ENCODE measurements at regions not wholly inside any gene's neighbourhood (a gene's known extent, or its start where the extent isn't known, plus 50 kb on each side); places are given as distances from the start of the nearest gene placed in this dataset.
"Not testable (repeated sequence)": the region's sequence is repeated elsewhere in the genome, so short reads cannot be mapped to it uniquely, and the experiment has no call there.

DNA sequence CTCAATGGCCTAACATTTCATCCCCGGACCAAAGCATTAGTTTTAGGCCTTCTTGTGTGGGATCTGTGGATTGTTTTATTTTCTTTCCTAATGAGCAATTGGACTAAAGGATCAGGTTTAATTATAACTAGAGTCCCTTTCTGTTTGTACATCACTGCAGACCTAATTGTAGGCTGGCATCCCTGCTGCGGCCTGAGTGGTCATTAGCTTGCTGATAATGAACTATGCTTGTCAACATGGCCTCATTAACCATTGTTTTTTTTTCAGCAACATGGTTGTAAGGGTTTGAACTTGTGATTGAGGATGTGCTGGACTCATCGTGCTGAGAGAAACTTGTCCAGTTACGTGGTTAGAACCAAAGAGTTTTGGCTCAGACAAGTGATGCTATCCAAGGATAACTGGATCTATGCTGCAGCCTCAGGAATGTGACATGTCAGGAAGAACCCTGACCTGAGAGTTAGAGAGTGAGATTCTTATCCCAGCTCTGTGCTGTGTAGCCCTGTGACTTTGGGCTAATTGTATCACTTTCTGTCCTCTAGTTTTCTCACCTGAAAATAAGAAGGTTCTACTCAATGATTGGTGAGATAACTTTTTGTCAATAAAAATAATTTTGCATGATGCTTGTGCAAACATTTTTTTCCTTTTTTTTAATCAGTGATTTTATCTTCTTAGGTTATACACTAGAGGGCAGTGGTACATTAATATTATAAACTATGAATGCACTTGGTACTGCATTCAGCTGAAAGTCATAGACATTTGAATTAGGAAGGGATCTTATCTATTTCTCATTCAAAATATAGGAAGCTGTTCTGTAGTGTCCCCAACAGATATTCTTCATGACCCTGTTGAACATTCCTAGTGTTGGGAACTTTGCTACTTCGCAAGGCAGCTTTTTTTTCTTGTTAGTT is 140.9 kb downstream of the RNF144B start:
- DNase-seq (ENCODE audit: insufficient read length, low spot score) (no peak), FAIRE-seq (no peak)
- TF ChIP-seq PAX5 (IDR thresholded peaks at IDR 0.05; ENCODE audit: insufficient read depth, low read length, severe bottlenecking) (no peak), POLR2A (IDR thresholded peaks at IDR 0.05; ENCODE audit: low read depth, low read length) (no peak), TAF1 (IDR thresholded peaks at IDR 0.05; ENCODE audit: low read depth, low read length) (no peak), POLR2AphosphoS5 (IDR thresholded peaks at IDR 0.05; ENCODE audit: low read depth, low read length) (no peak), SPI1 (IDR thresholded peaks at IDR 0.05; ENCODE audit: low read depth, low read length) (no peak), POU2F2 (IDR thresholded peaks at IDR 0.05; ENCODE audit: low read depth, low read length) (no peak)

- no peak for FAIRE-seq
- TF ChIP-seq PAX5 (IDR thresholded peaks at IDR 0.05; ENCODE audit: insufficient read depth, low read length, severe bottlenecking), result no peak
- no peak for TF ChIP-seq POU2F2 (IDR thresholded peaks at IDR 0.05; ENCODE audit: low read depth, low read length)
- no peak for TF ChIP-seq POLR2A (IDR thresholded peaks at IDR 0.05; ENCODE audit: low read depth, low read length)
- DNase-seq (ENCODE audit: insufficient read length, low spot score), result no peak
Observed at GRCh38 chr6:18530201-18530600, 143.1 kb downstream of the RNF144B start.

DNA sequence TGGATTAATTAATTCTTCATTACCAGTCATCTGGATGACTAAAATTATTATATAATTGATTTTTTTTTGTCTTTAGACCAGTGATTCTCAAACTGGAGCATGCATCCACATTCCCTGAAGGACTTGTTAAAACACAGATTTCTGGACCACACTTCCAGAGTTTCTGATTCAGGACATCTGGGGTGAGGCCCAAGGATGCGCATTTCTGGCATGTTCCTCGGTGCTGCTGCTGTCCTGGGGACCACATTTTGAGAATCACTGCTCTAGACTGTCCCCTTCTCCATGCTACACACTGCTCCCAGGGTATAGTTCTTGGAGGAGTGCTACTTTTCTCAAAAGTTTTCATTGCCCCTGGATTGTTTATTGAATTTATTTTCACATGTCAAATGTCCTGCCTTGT is 145.0 kb downstream of the RNF144B start:
- DNase-seq (ENCODE audit: insufficient read length, low spot score) (no peak), FAIRE-seq (no peak)
- TF ChIP-seq SPI1 (IDR thresholded peaks at IDR 0.05; ENCODE audit: low read depth, low read length), result no peak

- no peak for DNase-seq (ENCODE audit: insufficient read length, low spot score)
- TF ChIP-seq PAX5 (IDR thresholded peaks at IDR 0.05; ENCODE audit: insufficient read depth, low read length, severe bottlenecking) (no peak), POLR2AphosphoS5 (IDR thresholded peaks at IDR 0.05; ENCODE audit: low read depth, low read length) (no peak), SPI1 (IDR thresholded peaks at IDR 0.05; ENCODE audit: low read depth, low read length) (no peak), TAF1 (IDR thresholded peaks at IDR 0.05; ENCODE audit: low read depth, low read length) (no peak), POLR2A (IDR thresholded peaks at IDR 0.05; ENCODE audit: low read depth, low read length) (no peak), POU2F2 (IDR thresholded peaks at IDR 0.05; ENCODE audit: low read depth, low read length) (no peak)
- no peak for FAIRE-seq
Observed at GRCh38 chr6:18533793-18534192, 146.6 kb downstream of the RNF144B start.

GRCh38 chr6:18536591-18537055 is 149.5 kb downstream of the RNF144B start:
- no peak for DNase-seq (ENCODE audit: insufficient read length, low spot score)
- no peak for TF ChIP-seq PAX5 (IDR thresholded peaks at IDR 0.05; ENCODE audit: insufficient read depth, low read length, severe bottlenecking)
- TF ChIP-seq SPI1 (IDR thresholded peaks at IDR 0.05; ENCODE audit: low read depth, low read length), result no peak
- no peak for TF ChIP-seq POLR2AphosphoS5 (IDR thresholded peaks at IDR 0.05; ENCODE audit: low read depth, low read length)
- no peak for TF ChIP-seq POLR2A (IDR thresholded peaks at IDR 0.05; ENCODE audit: low read depth, low read length)
- no peak for TF ChIP-seq TAF1 (IDR thresholded peaks at IDR 0.05; ENCODE audit: low read depth, low read length)
- TF ChIP-seq POU2F2 (IDR thresholded peaks at IDR 0.05; ENCODE audit: low read depth, low read length), result no peak
- no peak for FAIRE-seq

GRCh38 chr6:18538315-18538714 is 151.2 kb downstream of the RNF144B start:
- DNase-seq (ENCODE audit: insufficient read length, low spot score) (no peak), FAIRE-seq (no peak)
- no peak for TF ChIP-seq TAF1 (IDR thresholded peaks at IDR 0.05; ENCODE audit: low read depth, low read length)
- TF ChIP-seq SPI1 (IDR thresholded peaks at IDR 0.05; ENCODE audit: low read depth, low read length), result no peak
- TF ChIP-seq POU2F2 (IDR thresholded peaks at IDR 0.05; ENCODE audit: low read depth, low read length), result no peak
- TF ChIP-seq POLR2AphosphoS5 (IDR thresholded peaks at IDR 0.05; ENCODE audit: low read depth, low read length), result no peak
- TF ChIP-seq PAX5 (IDR thresholded peaks at IDR 0.05; ENCODE audit: insufficient read depth, low read length, severe bottlenecking), result no peak
- TF ChIP-seq POLR2A (IDR thresholded peaks at IDR 0.05; ENCODE audit: low read depth, low read length), result no peak

GRCh38 chr6:18543051-18543450 is 155.9 kb downstream of the RNF144B start:
- no peak for FAIRE-seq
- TF ChIP-seq PAX5 (IDR thresholded peaks at IDR 0.05; ENCODE audit: insufficient read depth, low read length, severe bottlenecking) (no peak), POLR2AphosphoS5 (IDR thresholded peaks at IDR 0.05; ENCODE audit: low read depth, low read length) (no peak), POU2F2 (IDR thresholded peaks at IDR 0.05; ENCODE audit: low read depth, low read length) (no peak)
- no peak for DNase-seq (ENCODE audit: insufficient read length, low spot score)

GRCh38 chr6:18545142-18545541 is 158.0 kb downstream of the RNF144B start:
- DNase-seq (ENCODE audit: insufficient read length, low spot score); FAIRE-seq: not testable (repeated sequence)

DNA sequence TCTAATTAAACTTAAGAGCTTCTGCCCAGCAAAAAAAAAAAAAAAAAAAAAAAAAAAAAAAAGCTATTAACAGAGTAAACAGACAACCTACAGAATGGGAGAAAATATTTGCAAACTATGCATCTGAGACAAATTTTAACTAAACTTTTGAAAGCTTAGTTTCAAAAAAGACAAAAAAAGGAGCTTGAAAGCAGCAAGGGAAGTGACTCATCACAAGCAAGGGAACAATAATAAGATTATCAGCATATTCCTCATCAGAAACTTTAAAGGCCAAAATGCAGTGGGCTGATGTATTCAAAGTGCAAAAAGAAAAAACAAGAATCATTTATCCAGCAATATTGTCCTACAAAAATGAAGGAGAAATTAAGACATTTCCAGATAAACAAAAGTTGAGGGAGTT is 158.6 kb downstream of the RNF144B start:
- no peak for DNase-seq (ENCODE audit: insufficient read length, low spot score)
- no peak for FAIRE-seq
- TF ChIP-seq TAF1 (IDR thresholded peaks at IDR 0.05; ENCODE audit: low read depth, low read length), result no peak
- no peak for TF ChIP-seq SPI1 (IDR thresholded peaks at IDR 0.05; ENCODE audit: low read depth, low read length)
- TF ChIP-seq PAX5 (IDR thresholded peaks at IDR 0.05; ENCODE audit: insufficient read depth, low read length, severe bottlenecking), result no peak
- no peak for TF ChIP-seq POLR2A (IDR thresholded peaks at IDR 0.05; ENCODE audit: low read depth, low read length)
- TF ChIP-seq POU2F2 (IDR thresholded peaks at IDR 0.05; ENCODE audit: low read depth, low read length), result no peak
- no peak for TF ChIP-seq POLR2AphosphoS5 (IDR thresholded peaks at IDR 0.05; ENCODE audit: low read depth, low read length)

DNA sequence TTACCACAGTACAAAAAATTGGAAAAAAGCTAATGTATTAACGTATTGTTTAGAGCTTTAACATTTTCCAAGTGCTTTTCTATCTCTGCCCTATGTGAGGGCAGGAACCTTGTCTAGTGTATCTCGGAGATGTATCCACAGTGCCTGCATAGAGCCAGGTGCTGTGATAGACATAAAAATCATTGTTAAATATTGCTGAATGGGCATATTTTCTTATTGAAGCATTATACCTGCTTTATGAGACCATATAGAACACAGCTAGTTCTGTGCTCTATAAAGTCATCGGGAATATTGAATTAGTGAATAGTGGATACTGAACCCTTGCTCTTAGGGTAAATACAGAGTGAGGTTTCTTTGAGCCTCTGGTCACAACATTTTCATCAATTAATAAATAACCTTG is 163.0 kb downstream of the RNF144B start:
- FAIRE-seq (no peak), DNase-seq (ENCODE audit: insufficient read length, low spot score) (no peak)
- TF ChIP-seq POLR2AphosphoS5 (IDR thresholded peaks at IDR 0.05; ENCODE audit: low read depth, low read length) (no peak), PAX5 (IDR thresholded peaks at IDR 0.05; ENCODE audit: insufficient read depth, low read length, severe bottlenecking) (no peak), TAF1 (IDR thresholded peaks at IDR 0.05; ENCODE audit: low read depth, low read length) (no peak), POLR2A (IDR thresholded peaks at IDR 0.05; ENCODE audit: low read depth, low read length) (no peak), POU2F2 (IDR thresholded peaks at IDR 0.05; ENCODE audit: low read depth, low read length) (no peak), SPI1 (IDR thresholded peaks at IDR 0.05; ENCODE audit: low read depth, low read length) (no peak)
